ENCODE measurements at regions not wholly inside any gene's neighbourhood (a gene's known extent, or its start where the extent isn't known, plus 50 kb on each side); places are given as distances from the start of the nearest gene placed in this dataset.

GRCh38 chr20:4610871-4611270 is 75.4 kb upstream of the PRNP start:
- no peak overlapping the region for H4K5ac ChIP-seq (ENCODE audit: insufficient read length, low read depth, low read length)
- no peak overlapping the region for H3K56ac ChIP-seq (replicated peaks; ENCODE audit: insufficient read length, low read depth, low read length)
- no peaks in the 10 kb centered on the region for H3K36me3 ChIP-seq (ENCODE audit: control insufficient read depth in 2 of 4, insufficient read depth in 4 of 4, low read length in 3 of 4)
- H3K9ac ChIP-seq (replicated peaks in 1 of 4; ENCODE audit: extremely low read depth in 1 of 4, low read depth in 3 of 4, low read length in 3 of 4), result no peak overlapping the region
- H3K9me3 ChIP-seq (ENCODE audit: insufficient read depth in 2 of 2, low read depth in 1 of 2, low read length in 1 of 2), result no peaks in the 10 kb centered on the region
- H2BK12ac ChIP-seq (ENCODE audit: low read depth, low read length), result no peak overlapping the region
- H3K18ac ChIP-seq (ENCODE audit: extremely low read depth, low read length), result no peak overlapping the region
- FAIRE-seq (no peak), DNase-seq (ENCODE audit: low read depth in 1 of 2, low spot score in 2 of 2) (no peak)
- no peak overlapping the region for H2AK5ac ChIP-seq (ENCODE audit: low read depth, low read length)
- POLR2A ChIA-PET (ENCODE audit: partially characterized antibody), result no interaction called here
- no peaks in the 10 kb centered on the region for H3K23me2 ChIP-seq (ENCODE audit: low read depth, low read length)
- no peak overlapping the region for H3K23ac ChIP-seq (ENCODE audit: insufficient read length)
- no peak overlapping the region for H2BK15ac ChIP-seq (ENCODE audit: low read length)
- H2AFZ ChIP-seq (ENCODE audit: low read length), result no peak overlapping the region
- H3K14ac ChIP-seq (ENCODE audit: insufficient read length), result no peak overlapping the region
- no peaks in the 10 kb centered on the region for H3K27me3 ChIP-seq (replicated peaks in 1 of 4; ENCODE audit: control insufficient read depth in 3 of 4, extremely low read depth in 1 of 4, insufficient read depth in 3 of 4, low read length in 3 of 4)
- H2BK20ac ChIP-seq (ENCODE audit: low read length), result no peak overlapping the region
- H3K4ac ChIP-seq (replicated peaks; ENCODE audit: insufficient read length, low read depth, low read length), result no peak overlapping the region
- no peaks in the 10 kb centered on the region for H3K79me1 ChIP-seq (ENCODE audit: low read depth, low read length)
- CTCF ChIA-PET (ENCODE audit: partially characterized antibody), result interaction anchor here (1.4 to 6.0 kb wide), 3 partner anchors 22 to 130 kb away, joined by 3 to 104 read pairs (median 10); partner anchors contain the start of gene PRND
- H3K4me3 ChIP-seq (ENCODE audit: extremely low read depth in 1 of 4, insufficient read depth in 2 of 4, low read depth in 3 of 4, low read length in 4 of 4), result no peak overlapping the region
- no peak overlapping the region for H3K4me2 ChIP-seq (ENCODE audit: insufficient read depth in 1 of 2, low read depth in 2 of 2, low read length in 2 of 2)
- no peaks in the 10 kb centered on the region; a peak in 2 of 7 replicates for H3K4me1 ChIP-seq (replicated peaks in 1 of 4; ENCODE audit: control insufficient read depth in 3 of 4, insufficient read depth in 4 of 4, low read length in 3 of 4)
- H2BK120ac ChIP-seq (replicated peaks; ENCODE audit: low read depth, low read length), result no peak overlapping the region
- no peak overlapping the region for H4K8ac ChIP-seq (ENCODE audit: extremely low read depth, insufficient read depth, low read length)
- no peaks in the 10 kb centered on the region for H4K20me1 ChIP-seq (replicated peaks in 1 of 2; ENCODE audit: control insufficient read depth in 1 of 2, insufficient read depth in 2 of 2, low read length in 2 of 2)
- H3K79me2 ChIP-seq (ENCODE audit: control insufficient read depth in 1 of 2, insufficient read depth in 2 of 2, low read length in 2 of 2), result no peaks in the 10 kb centered on the region
- H2BK5ac ChIP-seq (ENCODE audit: low read depth, low read length), result no peak overlapping the region
- H3K27ac ChIP-seq (ENCODE audit: low read depth, low read length), result no peak overlapping the region
- H4K91ac ChIP-seq (replicated peaks; ENCODE audit: insufficient read length, low read length), result no peak overlapping the region
- WGBS, 2 experiments (ENCODE audit: extremely low coverage in 1 of 2, insufficient coverage in 1 of 2, insufficient read length in 1 of 2, insufficient replicate concordance in 2 of 2, low coverage in 1 of 2, low lambda C conversion rate in 2 of 2, missing lambda C conversion rate in 1 of 2), result 88% methylated on average over 9 of the region's 9 CpGs; no CpG with 5 or more reads in 1 of the 2 experiments
- no peak for TF ChIP-seq POLR2AphosphoS5 (IDR thresholded peaks at IDR 0.05; ENCODE audit: low read depth, low read length)
- no peak for TF ChIP-seq YY1 (IDR thresholded peaks at IDR 0.05; ENCODE audit: low read depth, low read length)
- no peak for TF ChIP-seq SP2 (IDR thresholded peaks at IDR 0.05; ENCODE audit: low read length)
- no peak for TF ChIP-seq CREB1 (IDR thresholded peaks at IDR 0.05)
- TF ChIP-seq SP4 (IDR thresholded peaks at IDR 0.05; ENCODE audit: low read length), result no peak
- TF ChIP-seq RFX5 (IDR thresholded peaks at IDR 0.05; ENCODE audit: borderline replicate concordance, low read depth, low read length), result no peak

Measured in H1 (cell line).